ENCODE measurements at regions not wholly inside any gene's neighbourhood (a gene's known extent, or its start where the extent isn't known, plus 50 kb on each side); places are given as distances from the start of the nearest gene placed in this dataset.

- H3K27ac ChIP-seq: no peak overlapping the region
- no peaks in the 10 kb centered on the region for H3K36me3 ChIP-seq
- no peaks in the 10 kb centered on the region for H3K4me1 ChIP-seq
- intact Hi-C loops (cut with DNase I; ENCODE audit: low total_unique reads): no loop called here
- no peak for DNase-seq (ENCODE audit: low spot score in 2 of 2)
- H3K9me3 ChIP-seq: no peaks in the 10 kb centered on the region
- no peak for TF ChIP-seq POLR2A (IDR thresholded peaks at IDR 0.05)
- TF ChIP-seq CTCF (IDR thresholded peaks at IDR 0.05): no peak
- TF ChIP-seq POLR2AphosphoS5 (IDR thresholded peaks at IDR 0.05): no peak
- no peak overlapping the region for H3K4me3 ChIP-seq
- H3K27me3 ChIP-seq: no peaks in the 10 kb centered on the region
Measured at GRCh38 chr6:25125736-25126135, 153.4 kb upstream of the CARMIL1 start.

DNA sequence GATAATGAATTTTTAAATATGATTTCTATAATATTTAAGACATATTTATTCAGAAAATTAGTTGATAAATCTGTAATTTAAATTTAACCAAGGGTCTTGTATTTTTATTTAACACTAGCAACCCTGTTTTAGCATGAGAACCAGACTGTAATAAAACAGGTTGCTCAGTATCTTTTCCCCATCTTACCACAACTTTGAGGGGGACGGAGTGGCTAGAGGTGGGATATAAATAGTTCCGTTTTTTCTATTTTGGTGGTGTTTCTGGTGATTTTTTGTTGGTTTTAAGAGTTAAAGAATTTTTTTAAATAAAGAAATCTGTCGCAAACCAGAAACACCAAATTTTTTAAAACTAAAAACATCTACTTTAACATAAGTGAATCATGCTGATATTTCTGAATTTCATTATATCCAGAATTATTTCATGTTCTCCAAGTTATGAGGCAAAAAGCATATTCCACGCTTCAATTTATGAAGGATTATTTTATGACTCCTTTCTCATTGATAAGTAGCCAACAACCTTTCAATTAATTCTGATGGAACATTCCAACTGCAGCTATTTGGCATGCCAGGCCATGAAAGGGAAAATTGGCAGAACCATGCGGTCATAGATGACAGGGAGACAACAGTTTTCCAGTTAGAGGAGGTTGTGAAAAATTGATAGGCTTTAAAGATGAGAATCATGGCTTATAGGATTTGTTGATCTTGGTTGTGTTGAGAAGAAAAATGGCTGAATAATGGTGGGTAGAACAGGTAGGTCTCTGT lies 151.9 kb upstream of the CARMIL1 start:
- H3K36me3 ChIP-seq: no peaks in the 10 kb centered on the region
- no peak for DNase-seq (ENCODE audit: low spot score in 2 of 2)
- intact Hi-C loops (cut with DNase I; ENCODE audit: low total_unique reads): no loop called here
- no peaks in the 10 kb centered on the region for H3K4me1 ChIP-seq
- TF ChIP-seq CTCF (IDR thresholded peaks at IDR 0.05) (no peak), POLR2A (IDR thresholded peaks at IDR 0.05) (no peak)
- H3K4me3 ChIP-seq: no peak overlapping the region
- no peaks in the 10 kb centered on the region for H3K27me3 ChIP-seq
- H3K9me3 ChIP-seq: no peaks in the 10 kb centered on the region
- peak overlapping the region; percentile 4 to 23 for H3K27ac ChIP-seq

DNA sequence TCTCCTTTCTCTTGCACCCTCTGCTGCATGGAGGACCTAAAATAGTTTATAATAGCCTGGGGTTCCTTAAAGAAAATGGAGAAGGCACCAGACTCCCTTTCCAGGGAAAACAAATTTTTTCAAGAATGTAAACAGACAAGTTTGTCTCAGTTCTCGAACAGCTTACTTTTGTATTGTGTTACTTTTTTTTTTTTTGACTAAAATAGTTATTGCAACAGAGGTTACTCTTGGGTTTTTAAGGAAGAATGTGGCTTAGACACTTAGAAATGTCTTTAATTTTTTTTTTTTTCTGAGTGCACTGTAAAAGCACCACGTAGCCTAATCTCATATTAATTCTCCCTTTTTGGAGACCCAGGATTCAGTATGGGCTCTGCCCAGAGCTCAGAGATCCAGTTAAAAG lies 148.7 kb upstream of the CARMIL1 start:
- no peak overlapping the region for H3K27ac ChIP-seq
- TF ChIP-seq POLR2A (IDR thresholded peaks at IDR 0.05) (no peak), POLR2AphosphoS5 (IDR thresholded peaks at IDR 0.05) (no peak), CTCF (IDR thresholded peaks at IDR 0.05) (no peak)

GRCh38 chr6:25132934-25133333 lies 146.2 kb upstream of the CARMIL1 start:
- H3K4me3 ChIP-seq: no peak overlapping the region
- intact Hi-C loops (cut with DNase I; ENCODE audit: low total_unique reads): no loop called here
- DNase-seq (ENCODE audit: low spot score in 2 of 2): no peak
- no peaks in the 10 kb centered on the region for H3K27me3 ChIP-seq
- H3K9me3 ChIP-seq: peaks cover 0 to 3% of the 10 kb centered on the region in 2 donors
- no peak overlapping the region for H3K27ac ChIP-seq
- TF ChIP-seq POLR2AphosphoS5 (IDR thresholded peaks at IDR 0.05): no peak
- no peak for TF ChIP-seq POLR2A (IDR thresholded peaks at IDR 0.05)
- TF ChIP-seq CTCF (IDR thresholded peaks at IDR 0.05): no peak
- H3K4me1 ChIP-seq: peaks cover 0 to 3% of the 10 kb centered on the region in 2 donors
- H3K36me3 ChIP-seq: no peaks in the 10 kb centered on the region

More for the DNA sequence above, 148.7 kb upstream of the CARMIL1 start:
- intact Hi-C loops (cut with DNase I; ENCODE audit: low total_unique reads): no loop called here
- no peaks in the 10 kb centered on the region for H3K4me1 ChIP-seq
- no peak overlapping the region for H3K4me3 ChIP-seq
- H3K36me3 ChIP-seq: no peaks in the 10 kb centered on the region
- no peak for DNase-seq (ENCODE audit: low spot score in 2 of 2)
- peaks cover 0 to 3% of the 10 kb centered on the region in 2 donors for H3K9me3 ChIP-seq
- no peaks in the 10 kb centered on the region for H3K27me3 ChIP-seq

GRCh38 chr6:25133568-25133967 lies 145.6 kb upstream of the CARMIL1 start:
- peaks cover 0 to 3% of the 10 kb centered on the region in 2 donors for H3K4me1 ChIP-seq
- no peak for TF ChIP-seq CTCF (IDR thresholded peaks at IDR 0.05)
- no peak for TF ChIP-seq POLR2AphosphoS5 (IDR thresholded peaks at IDR 0.05)
- H3K27ac ChIP-seq: peak overlapping the region in 1 of 2 donors; percentile 9
- no peak for DNase-seq (ENCODE audit: low spot score in 2 of 2)
- no peaks in the 10 kb centered on the region for H3K36me3 ChIP-seq
- no peak overlapping the region for H3K4me3 ChIP-seq
- intact Hi-C loops (cut with DNase I; ENCODE audit: low total_unique reads): no loop called here
- H3K27me3 ChIP-seq: no peaks in the 10 kb centered on the region
- peaks cover 0 to 3% of the 10 kb centered on the region in 2 donors for H3K9me3 ChIP-seq
